Dendritic cell treated with granulocyte-macrophage colony-stimulating factor and Interleukin-4, amounts not matched to agents 40 ng/mL and 50 ng/mL, for 4 days (primary cell): ENCODE measurements at regions not wholly inside any gene's neighbourhood (a gene's known extent, or its start where the extent isn't known, plus 50 kb on each side); places are given as distances from the start of the nearest gene placed in this dataset.
"Not testable (repeated sequence)": the region's sequence is repeated elsewhere in the genome, so short reads cannot be mapped to it uniquely, and the experiment has no call there.

Source experiments
- H3K27ac Mint-ChIP-seq: one replicate; pipeline ENCODE4 v1.8.0; 2022; ENCODE audit warnings: mild to moderate bottlenecking, mixed read lengths
- H3K27me3 Mint-ChIP-seq: one replicate; pipeline ENCODE4 v1.8.0; 2022; ENCODE audit warnings: mild to moderate bottlenecking, mixed read lengths
- H3K36me3 Mint-ChIP-seq: one replicate; pipeline ENCODE4 v1.8.0; 2022; ENCODE audit warnings: low read depth, mixed read lengths
- H3K4me1 Mint-ChIP-seq: one replicate; pipeline ENCODE4 v1.8.0; 2022; ENCODE audit warnings: low read depth, mixed read lengths
- H3K4me3 Mint-ChIP-seq: one replicate; pipeline ENCODE4 v1.8.0; 2022; ENCODE audit warnings: mild to moderate bottlenecking, moderate library complexity, mixed read lengths
- H3K9me3 Mint-ChIP-seq: one replicate; pipeline ENCODE4 v1.8.0; 2022; ENCODE audit warnings: mixed read lengths
- intact Hi-C: fragments of 100-400 bp; cut with micrococcal nuclease; formaldehyde crosslinking; loops from one replicate; pipeline ENCODE4 v1.15.0; 2022

DNA sequence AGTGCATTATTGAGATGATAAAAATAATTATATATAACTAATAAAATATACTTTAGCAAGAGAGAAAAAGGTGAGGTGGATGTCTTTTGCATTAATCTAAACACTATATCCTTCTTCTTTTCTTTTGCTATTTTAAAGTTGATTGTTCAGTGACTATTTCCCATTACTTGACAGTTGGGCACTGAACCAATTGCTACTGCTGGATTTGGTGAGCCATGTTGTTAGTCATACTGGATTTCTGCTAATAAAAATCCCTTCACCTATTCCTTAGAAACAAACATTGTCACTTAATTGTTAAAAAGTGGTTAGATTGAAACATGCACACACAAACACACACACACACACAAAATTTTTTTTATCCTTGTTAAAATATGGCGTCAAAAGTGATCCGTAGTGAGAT is 251.6 kb upstream of the ALG10 start:
- Mint-ChIP-seq H3K4me3 (no peak overlapping the region), H3K27ac (no peak overlapping the region), H3K4me1 (no peaks in the 10 kb centered on the region), H3K36me3 (no peaks in the 10 kb centered on the region), H3K9me3 (peaks cover 45% of the 10 kb centered on the region), H3K27me3 (no peaks in the 10 kb centered on the region)
- intact Hi-C loops: no loop called here

DNA sequence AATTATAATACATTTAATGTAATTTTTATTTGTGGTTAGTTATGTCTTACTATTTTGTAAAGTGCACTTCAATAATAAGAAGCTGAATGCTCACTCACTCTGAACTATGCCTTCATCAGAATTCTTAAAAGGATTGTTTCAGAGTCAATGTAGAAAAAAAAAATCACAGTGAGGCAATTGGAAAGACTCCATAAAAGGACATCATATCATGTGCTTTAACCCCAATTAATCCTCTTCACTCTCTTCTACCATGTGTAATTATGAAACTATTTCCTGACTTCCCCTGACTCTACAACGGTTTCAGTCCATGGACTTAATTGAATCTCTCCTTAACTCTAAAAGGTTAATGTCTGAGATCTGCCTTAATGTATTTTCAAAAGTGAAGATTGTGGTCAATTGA is 250.4 kb upstream of the ALG10 start:
- Mint-ChIP-seq H3K27me3 (no peaks in the 10 kb centered on the region), H3K36me3 (no peaks in the 10 kb centered on the region), H3K9me3 (peaks cover 54% of the 10 kb centered on the region), H3K4me3 (no peak overlapping the region), H3K4me1 (no peaks in the 10 kb centered on the region), H3K27ac (no peak overlapping the region)
- intact Hi-C loops: no loop called here

DNA sequence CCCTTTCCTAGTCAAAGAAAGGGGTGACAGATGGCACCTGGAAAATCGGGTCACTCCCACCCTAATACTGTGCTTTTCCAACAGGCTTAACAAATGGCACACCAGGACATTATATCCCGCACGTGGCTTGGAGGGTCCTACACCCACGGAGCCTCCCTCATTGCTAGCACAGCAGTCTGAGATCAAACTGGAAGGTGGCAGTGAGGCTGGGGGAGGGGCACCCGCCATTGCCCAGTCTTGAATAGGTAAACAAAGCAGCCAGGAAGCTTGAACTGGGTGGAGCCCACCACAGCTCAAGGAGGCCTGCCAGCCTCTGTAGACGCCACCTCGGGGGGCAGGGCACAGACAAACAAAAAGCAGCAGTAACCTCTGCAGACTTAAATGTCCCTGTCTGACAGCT is 249.2 kb upstream of the ALG10 start:
- intact Hi-C loops, H3K4me1 Mint-ChIP-seq, H3K27me3 Mint-ChIP-seq, H3K36me3 Mint-ChIP-seq, H3K27ac Mint-ChIP-seq, H3K4me3 Mint-ChIP-seq: not testable (repeated sequence)
- H3K9me3 Mint-ChIP-seq: peaks cover 54% of the 10 kb centered on the region

DNA sequence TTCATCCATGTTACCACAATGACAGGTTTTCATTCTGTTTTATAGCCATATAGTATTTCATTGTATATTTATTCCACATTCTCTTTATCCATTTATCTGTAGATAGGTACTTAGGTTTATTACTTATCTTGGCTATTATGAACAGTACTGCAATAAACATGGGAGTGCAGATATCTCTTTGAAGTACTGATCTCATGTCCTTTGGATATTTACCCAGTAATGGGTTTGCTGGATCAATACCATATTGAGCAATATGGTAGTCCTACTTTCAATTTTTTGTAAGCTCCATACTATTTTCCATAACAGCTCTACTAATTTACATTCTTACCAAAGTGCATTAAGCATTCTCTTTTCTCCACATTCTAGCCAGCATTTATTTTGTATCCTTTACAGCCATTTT is 235.8 kb upstream of the ALG10 start:
- peaks cover 45% of the 10 kb centered on the region for H3K9me3 Mint-ChIP-seq
- no peaks in the 10 kb centered on the region for H3K36me3 Mint-ChIP-seq
- H3K4me3 Mint-ChIP-seq: no peak overlapping the region
- H3K4me1 Mint-ChIP-seq: no peaks in the 10 kb centered on the region
- intact Hi-C loops: no loop called here
- H3K27ac Mint-ChIP-seq: no peak overlapping the region
- no peaks in the 10 kb centered on the region for H3K27me3 Mint-ChIP-seq

DNA sequence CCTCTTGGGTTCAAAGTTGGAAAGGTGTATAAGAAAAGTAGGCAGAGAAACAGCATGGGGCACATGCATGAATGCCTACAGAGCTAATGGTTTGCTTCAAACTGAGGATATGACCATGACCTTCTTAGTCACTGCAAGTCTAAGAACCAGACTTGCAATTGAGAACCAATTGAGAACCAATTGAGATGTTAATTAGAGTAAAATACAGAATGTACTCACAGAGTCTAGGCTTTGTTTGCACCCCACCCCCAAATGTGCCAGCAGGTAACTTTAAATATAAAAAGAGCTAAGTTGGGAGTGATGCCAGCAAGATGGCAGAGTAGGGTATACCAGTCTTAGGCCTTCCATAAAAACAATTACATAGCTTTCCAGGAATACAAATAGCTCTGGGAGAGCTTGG is 227.3 kb upstream of the ALG10 start:
- Mint-ChIP-seq H3K36me3 (no peaks in the 10 kb centered on the region), H3K4me1 (no peaks in the 10 kb centered on the region), H3K27me3 (no peaks in the 10 kb centered on the region), H3K27ac (no peak overlapping the region), H3K9me3 (peaks cover 44% of the 10 kb centered on the region), H3K4me3 (no peak overlapping the region)
- intact Hi-C loops: no loop called here

DNA sequence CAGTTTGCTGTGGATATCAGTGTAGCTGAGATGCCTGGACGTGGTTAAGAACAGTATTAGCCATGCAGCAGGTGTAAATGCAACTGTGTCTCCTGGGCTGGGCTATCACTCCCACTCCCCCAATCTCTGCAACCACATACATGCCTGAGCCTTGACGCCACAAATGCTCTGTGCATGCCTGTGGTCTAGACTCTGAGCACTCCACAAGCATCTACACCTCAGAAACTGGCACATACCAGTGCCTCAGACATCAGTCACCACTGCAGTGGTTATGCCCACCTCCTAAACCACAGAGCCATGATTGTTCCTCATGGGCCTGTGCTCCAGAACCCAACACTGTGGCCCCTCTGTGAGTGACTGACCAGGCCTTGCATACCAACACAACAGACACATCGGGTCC is 226.8 kb upstream of the ALG10 start:
- Mint-ChIP-seq H3K27me3 (no peaks in the 10 kb centered on the region), H3K4me3 (no peak overlapping the region), H3K36me3 (no peaks in the 10 kb centered on the region), H3K9me3 (peaks cover 44% of the 10 kb centered on the region), H3K27ac (no peak overlapping the region), H3K4me1 (no peaks in the 10 kb centered on the region)
- intact Hi-C loops: no loop called here

DNA sequence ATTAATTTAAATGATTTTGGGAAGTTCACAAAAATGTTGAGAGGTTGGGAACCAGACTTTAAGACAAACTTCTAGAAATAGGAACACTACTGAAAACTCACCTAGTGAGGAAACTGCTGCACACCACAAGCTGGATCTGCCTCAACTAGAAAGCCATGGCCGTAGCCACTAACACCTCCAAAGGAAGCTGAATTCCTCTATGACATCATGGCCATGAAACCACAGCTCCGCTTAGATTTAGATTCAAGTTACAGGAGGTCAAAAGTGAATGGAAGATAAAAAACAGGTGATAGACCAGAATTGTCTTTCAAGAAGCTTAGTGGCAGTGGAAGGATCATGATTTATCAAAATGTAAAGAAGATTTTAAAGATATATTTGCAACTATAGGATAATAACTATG is 208.8 kb upstream of the ALG10 start:
- Mint-ChIP-seq H3K36me3 (no peaks in the 10 kb centered on the region), H3K9me3 (peaks cover 53% of the 10 kb centered on the region), H3K27me3 (no peaks in the 10 kb centered on the region), H3K4me3 (no peak overlapping the region), H3K4me1 (no peaks in the 10 kb centered on the region), H3K27ac (no peak overlapping the region)
- intact Hi-C loops: no loop called here

DNA sequence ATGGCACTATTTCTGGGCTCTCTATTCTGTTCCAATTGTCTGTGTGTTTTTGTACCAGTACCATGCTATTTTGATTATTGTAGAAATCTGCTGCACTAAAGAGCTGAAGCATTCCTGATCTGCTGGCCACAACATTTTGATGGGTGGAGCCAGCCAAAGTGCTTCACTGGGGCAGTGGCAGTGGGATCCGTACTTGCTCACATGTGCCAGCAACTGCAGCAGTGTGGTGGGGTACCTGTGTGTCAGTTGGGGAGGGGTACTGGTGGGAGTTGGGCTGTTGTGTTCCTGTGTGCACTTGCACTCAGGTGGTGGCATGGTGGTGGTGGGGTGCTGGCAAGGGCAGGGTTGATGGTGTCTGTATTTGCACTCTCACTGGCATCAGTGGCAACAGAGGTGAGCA is 204.6 kb upstream of the ALG10 start:
- Mint-ChIP-seq H3K36me3 (no peaks in the 10 kb centered on the region), H3K9me3 (peaks cover 76% of the 10 kb centered on the region), H3K27me3 (no peaks in the 10 kb centered on the region), H3K4me1 (no peaks in the 10 kb centered on the region), H3K27ac (no peak overlapping the region), H3K4me3 (no peak overlapping the region)
- intact Hi-C loops: no loop called here

DNA sequence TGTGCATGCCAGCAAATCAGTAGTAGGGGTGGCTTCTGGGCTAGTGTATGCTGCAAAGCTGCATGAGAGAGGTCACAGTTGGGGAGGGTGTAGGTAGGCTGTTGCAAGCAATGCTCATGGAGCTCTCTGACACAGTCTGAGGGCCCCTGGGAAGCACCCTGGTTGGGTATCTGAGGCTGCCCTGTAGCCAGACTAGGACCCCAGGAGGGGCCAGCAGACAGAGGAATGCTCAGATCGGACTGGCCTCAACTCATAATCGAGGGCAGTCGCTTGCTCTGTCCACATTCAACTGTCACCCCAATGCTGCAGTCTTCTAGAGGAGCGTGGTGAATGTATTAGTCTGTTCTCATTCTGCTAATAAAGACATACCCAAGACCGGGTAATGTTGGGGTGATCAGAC is 204.0 kb upstream of the ALG10 start:
- intact Hi-C loops: no loop called here
- Mint-ChIP-seq H3K27ac (no peak overlapping the region), H3K4me1 (no peaks in the 10 kb centered on the region), H3K4me3 (no peak overlapping the region), H3K27me3 (no peaks in the 10 kb centered on the region), H3K36me3 (no peaks in the 10 kb centered on the region), H3K9me3 (peaks cover 74% of the 10 kb centered on the region)

DNA sequence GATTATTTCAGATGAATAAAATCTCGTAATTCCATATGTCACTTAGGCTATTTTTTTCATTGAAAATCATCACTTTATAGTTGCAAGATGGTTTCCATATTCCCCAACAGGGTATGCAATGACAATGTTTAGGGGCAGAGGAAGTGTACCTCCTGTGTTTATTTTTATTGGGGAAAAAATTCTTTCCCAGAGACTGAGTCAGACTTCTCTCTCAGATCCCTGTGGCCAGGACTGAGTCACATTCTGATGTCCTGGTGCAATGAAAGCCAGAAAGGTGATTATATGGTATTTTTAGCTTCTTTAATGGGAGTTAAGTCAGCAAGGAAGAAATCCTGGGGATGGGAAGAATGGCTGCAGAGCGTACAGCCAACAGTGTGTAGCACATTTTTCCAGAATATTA is 196.9 kb upstream of the ALG10 start:
- Mint-ChIP-seq H3K36me3 (no peaks in the 10 kb centered on the region), H3K4me3 (no peak overlapping the region), H3K27me3 (no peaks in the 10 kb centered on the region), H3K9me3 (peaks cover 26% of the 10 kb centered on the region), H3K27ac (no peak overlapping the region), H3K4me1 (no peaks in the 10 kb centered on the region)
- intact Hi-C loops: no loop called here

DNA sequence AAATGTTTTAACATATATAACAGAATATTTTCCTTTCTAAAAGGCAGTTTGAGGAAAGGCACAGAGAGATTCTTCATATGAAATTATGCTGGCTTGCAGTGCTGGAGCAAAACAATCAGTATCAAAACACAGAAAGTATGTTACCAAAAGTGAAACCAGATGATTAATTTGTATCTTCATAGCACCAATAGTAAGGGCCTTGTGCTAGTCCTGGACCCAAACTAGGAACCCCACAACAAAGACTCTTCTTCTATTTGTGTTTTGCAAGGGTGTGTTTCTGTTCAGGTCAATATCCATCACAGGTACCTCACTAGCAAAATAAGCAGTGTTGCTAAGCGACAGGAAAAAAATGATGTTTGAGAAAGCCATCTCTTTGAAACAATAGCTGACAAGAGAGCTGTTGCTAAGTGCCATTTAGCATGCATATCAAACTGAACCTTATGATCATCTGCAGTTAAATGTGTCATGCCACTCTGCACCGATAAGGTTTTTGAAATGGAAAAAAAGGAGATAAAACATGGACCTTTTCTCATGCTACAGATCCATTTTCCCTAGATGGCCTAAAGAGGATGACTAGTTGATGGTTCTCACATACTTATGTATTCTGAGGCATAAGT is 196.2 kb upstream of the ALG10 start:
- H3K4me1 Mint-ChIP-seq: no peaks in the 10 kb centered on the region
- no peak overlapping the region for H3K4me3 Mint-ChIP-seq
- intact Hi-C loops: no loop called here
- H3K36me3 Mint-ChIP-seq: no peaks in the 10 kb centered on the region
- no peaks in the 10 kb centered on the region for H3K27me3 Mint-ChIP-seq
- H3K9me3 Mint-ChIP-seq: peaks cover 26% of the 10 kb centered on the region
- H3K27ac Mint-ChIP-seq: no peak overlapping the region

DNA sequence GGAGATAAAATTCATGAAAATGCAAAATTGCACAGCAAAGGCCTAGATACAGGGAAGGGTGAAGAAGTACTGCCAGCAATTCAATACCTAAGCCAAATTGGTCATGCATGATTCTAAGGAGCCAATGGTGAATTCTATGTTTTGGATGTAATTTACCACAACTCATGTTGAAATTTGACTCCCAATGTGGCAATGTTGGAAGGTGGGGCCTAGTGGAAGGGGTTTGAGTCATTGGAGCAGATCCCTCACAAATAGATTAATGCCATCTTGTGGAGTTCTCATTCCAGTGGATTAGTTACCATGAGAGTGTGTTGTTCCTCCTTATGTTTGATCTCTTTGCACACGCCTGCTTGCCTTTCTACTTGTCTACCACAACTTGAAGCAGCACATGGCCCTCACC is 194.0 kb upstream of the ALG10 start:
- peaks cover 8% of the 10 kb centered on the region for H3K9me3 Mint-ChIP-seq
- intact Hi-C loops: no loop called here
- no peaks in the 10 kb centered on the region for H3K36me3 Mint-ChIP-seq
- H3K4me3 Mint-ChIP-seq: no peak overlapping the region
- no peaks in the 10 kb centered on the region for H3K27me3 Mint-ChIP-seq
- no peak overlapping the region for H3K27ac Mint-ChIP-seq
- no peaks in the 10 kb centered on the region for H3K4me1 Mint-ChIP-seq

DNA sequence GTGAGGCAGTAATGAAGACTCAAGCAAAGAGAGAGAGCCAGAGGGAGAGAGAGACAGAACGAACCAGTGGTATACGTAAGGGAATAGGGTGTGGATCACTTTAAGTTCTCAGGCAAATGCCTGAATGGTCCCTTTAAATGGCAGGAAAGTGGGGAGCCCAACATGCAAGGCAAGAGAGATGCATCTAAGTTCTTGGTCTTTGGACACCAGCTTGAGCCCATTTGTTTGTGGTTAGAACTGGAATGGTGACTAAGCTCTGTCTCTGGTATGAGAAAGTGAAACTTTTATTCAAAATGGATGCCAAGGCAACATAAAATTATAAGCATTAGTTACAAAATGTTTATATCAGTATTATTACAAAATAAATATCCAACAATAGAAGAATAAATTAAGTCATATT is 192.2 kb upstream of the ALG10 start:
- Mint-ChIP-seq H3K27ac (no peak overlapping the region), H3K4me1 (no peaks in the 10 kb centered on the region), H3K9me3 (peaks cover 10% of the 10 kb centered on the region), H3K4me3 (no peak overlapping the region), H3K27me3 (no peaks in the 10 kb centered on the region), H3K36me3 (no peaks in the 10 kb centered on the region)
- intact Hi-C loops: no loop called here

DNA sequence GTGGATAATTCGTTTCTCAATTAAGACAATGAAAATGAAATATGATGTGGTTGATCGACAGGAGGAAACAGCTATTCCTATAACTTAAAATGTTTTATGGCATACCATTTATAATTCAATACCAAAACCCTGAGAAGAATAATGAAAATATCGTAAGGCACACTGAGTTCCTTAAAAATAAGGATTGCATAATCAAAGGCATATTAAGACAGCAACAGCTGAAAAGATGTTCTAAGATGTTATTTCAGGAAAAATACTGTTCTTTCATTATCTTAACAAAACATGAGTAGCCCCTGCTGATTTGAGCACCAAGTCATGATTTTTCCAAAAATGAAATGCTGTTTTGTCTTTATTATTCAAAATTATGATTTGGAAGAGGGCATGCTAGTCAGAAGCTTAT is 189.4 kb upstream of the ALG10 start:
- Mint-ChIP-seq H3K27me3 (no peaks in the 10 kb centered on the region), H3K36me3 (no peaks in the 10 kb centered on the region), H3K4me1 (no peaks in the 10 kb centered on the region), H3K4me3 (no peak overlapping the region), H3K9me3 (peaks cover 19% of the 10 kb centered on the region), H3K27ac (no peak overlapping the region)
- intact Hi-C loops: no loop called here

DNA sequence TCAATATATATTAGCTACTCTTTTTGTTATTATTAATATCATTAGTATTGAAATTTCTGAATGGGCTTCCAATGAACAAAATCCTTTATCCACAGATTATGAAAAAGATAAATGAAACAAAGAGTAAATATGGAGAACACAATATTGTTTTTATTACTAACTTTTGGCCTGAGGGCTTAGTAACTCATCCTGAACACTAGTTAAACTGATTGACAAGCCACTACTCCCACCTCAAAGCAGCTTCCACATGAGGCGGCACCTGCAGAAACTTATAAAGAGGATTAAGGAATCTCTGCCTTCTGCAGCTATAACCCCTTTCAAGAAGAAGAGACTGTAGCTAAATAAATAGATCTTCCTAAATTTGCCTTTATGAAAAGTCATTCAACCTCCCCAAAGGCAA is 187.6 kb upstream of the ALG10 start:
- Mint-ChIP-seq H3K4me1 (no peaks in the 10 kb centered on the region), H3K36me3 (no peaks in the 10 kb centered on the region), H3K27ac (no peak overlapping the region), H3K9me3 (peaks cover 20% of the 10 kb centered on the region), H3K27me3 (no peaks in the 10 kb centered on the region), H3K4me3 (no peak overlapping the region)
- intact Hi-C loops: no loop called here
